ENCODE measurements at regions not wholly inside any gene's neighbourhood (a gene's known extent, or its start where the extent isn't known, plus 50 kb on each side); places are given as distances from the start of the nearest gene placed in this dataset.

DNA sequence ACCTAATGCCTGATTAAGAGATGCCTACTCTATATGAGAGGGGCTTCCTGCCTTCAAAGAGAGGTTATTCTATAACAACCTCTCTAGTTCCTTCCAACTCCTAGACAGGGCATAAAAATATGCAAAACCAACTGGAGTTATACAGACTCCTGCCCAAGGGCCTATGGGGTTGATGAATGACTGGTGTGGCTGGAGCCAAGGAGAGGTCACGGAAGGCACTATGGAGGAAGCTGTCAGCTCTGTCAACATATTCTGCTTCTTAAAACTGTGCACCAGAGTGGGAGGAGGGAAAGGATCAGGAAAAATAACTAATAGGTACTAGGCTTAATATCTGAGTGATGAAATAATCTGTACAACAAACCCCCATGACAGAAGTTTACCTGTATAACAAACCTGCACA is 120.9 kb upstream of the CDC42EP3 start:
- 71% methylated on average over 1 of the region's 1 CpG for WGBS (ENCODE audit: insufficient coverage, low coverage, low lambda C conversion rate, missing lambda C conversion rate)
- H3K36me3 ChIP-seq = no peaks in the 10 kb centered on the region
- H3K9me3 ChIP-seq = no peaks in the 10 kb centered on the region
- ATAC-seq (no peak), DNase-seq (no peak)
- H3K27me3 ChIP-seq = no peaks in the 10 kb centered on the region
- TF ChIP-seq, protein P1, sequence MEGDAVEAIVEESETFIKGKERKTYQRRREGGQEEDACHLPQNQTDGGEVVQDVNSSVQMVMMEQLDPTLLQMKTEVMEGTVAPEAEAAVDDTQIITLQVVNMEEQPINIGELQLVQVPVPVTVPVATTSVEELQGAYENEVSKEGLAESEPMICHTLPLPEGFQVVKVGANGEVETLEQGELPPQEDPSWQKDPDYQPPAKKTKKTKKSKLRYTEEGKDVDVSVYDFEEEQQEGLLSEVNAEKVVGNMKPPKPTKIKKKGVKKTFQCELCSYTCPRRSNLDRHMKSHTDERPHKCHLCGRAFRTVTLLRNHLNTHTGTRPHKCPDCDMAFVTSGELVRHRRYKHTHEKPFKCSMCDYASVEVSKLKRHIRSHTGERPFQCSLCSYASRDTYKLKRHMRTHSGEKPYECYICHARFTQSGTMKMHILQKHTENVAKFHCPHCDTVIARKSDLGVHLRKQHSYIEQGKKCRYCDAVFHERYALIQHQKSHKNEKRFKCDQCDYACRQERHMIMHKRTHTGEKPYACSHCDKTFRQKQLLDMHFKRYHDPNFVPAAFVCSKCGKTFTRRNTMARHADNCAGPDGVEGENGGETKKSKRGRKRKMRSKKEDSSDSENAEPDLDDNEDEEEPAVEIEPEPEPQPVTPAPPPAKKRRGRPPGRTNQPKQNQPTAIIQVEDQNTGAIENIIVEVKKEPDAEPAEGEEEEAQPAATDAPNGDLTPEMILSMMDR (IDR thresholded peaks at IDR 0.05) = no peak
- intact Hi-C loops (cut with DNase I) = no loop called here
- H3K4me3 ChIP-seq = no peak overlapping the region
- H3K4me1 ChIP-seq = no peaks in the 10 kb centered on the region
- H3K27ac ChIP-seq = no peak overlapping the region

DNA sequence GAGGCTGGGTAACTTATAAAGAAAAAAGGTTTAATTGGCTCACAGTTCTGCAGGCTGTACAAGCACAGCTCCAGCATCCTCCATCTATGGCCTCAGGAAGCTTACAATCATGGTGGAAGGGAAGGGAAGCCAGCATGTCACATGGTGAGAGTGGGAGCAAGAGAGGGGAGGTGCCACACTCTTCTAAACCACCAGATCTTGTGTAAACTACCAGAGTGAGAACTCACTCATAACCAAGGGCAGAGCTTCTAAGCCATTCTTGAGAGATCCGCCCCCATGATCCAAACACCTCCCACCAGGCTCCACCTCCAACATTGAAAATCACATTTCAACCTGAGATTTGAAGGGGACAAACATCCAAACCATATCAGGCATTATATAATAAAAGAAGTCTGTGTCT is 121.6 kb upstream of the CDC42EP3 start:
- intact Hi-C loops (cut with DNase I) = no loop called here
- no peak for TF ChIP-seq POLR2A (IDR thresholded peaks at IDR 0.05)
- TF ChIP-seq, protein P1 (IDR thresholded peaks at IDR 0.05) = no peak
- DNase-seq (no peak), ATAC-seq (no peak)
- WGBS (ENCODE audit: insufficient coverage, low coverage, low lambda C conversion rate, missing lambda C conversion rate) = 78% methylated on average over 1 of the region's 1 CpG
- no peak overlapping the region for H3K27ac ChIP-seq
- H3K36me3 ChIP-seq = no peaks in the 10 kb centered on the region
- no peak overlapping the region for H3K4me3 ChIP-seq
- H3K27me3 ChIP-seq = no peaks in the 10 kb centered on the region
- H3K4me1 ChIP-seq = no peaks in the 10 kb centered on the region
- no peaks in the 10 kb centered on the region for H3K9me3 ChIP-seq

DNA sequence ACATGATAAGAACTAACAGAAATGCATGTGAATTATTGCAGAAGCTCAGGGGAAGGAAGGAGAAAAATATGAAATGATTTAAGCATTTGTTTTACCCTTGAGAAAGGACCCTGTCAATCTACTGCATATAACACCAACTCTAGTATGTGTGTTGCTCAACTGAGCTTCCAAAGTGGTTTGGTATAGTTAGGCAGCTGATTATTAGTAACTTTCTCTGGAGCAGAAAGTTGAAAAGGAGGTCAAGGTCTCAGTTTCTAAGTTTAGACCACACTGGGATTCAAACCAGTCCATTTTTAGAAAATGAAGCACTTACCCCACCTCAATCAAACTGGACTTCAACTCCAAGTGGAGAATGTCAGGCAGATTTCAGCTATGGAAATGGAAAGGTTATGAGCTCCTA is 123.3 kb upstream of the CDC42EP3 start:
- no peaks in the 10 kb centered on the region for H3K36me3 ChIP-seq
- H3K4me1 ChIP-seq = no peaks in the 10 kb centered on the region
- H3K27me3 ChIP-seq = no peaks in the 10 kb centered on the region
- no peak for DNase-seq
- no peak for TF ChIP-seq POLR2A (IDR thresholded peaks at IDR 0.05)
- TF ChIP-seq, protein P1 (IDR thresholded peaks at IDR 0.05) = no peak
- intact Hi-C loops (cut with DNase I) = no loop called here
- no peaks in the 10 kb centered on the region for H3K9me3 ChIP-seq
- no peak overlapping the region for H3K27ac ChIP-seq
- no peak overlapping the region for H3K4me3 ChIP-seq
- ATAC-seq = no peak

DNA sequence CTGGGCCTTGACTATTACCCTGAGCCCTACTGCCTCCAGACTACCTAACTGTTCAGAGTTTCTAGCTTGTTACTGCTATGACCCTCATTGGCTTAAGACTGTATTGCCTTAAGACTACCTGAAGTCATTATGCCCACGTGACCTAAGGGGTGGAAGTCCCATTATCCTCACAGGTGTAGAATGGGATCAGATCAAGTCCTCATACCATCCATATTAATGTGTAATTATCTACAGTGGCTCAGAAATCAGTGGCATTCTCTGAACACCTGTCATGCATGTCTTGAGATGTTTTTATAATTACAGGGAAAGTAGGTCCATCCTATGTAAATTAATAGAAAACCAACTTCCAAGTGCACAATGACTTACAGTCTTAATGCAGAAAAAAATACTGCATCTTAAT is 124.0 kb upstream of the CDC42EP3 start:
- DNase-seq = no peak
- Histone ChIP-seq H3K4me3 (no peak overlapping the region), H3K27ac (no peak overlapping the region), H3K27me3 (no peaks in the 10 kb centered on the region), H3K9me3 (no peaks in the 10 kb centered on the region), H3K4me1 (no peaks in the 10 kb centered on the region), H3K36me3 (no peaks in the 10 kb centered on the region)
- ATAC-seq = no peak
- intact Hi-C loops (cut with DNase I) = no loop called here
- WGBS (ENCODE audit: insufficient coverage, low coverage, low lambda C conversion rate, missing lambda C conversion rate) = 80% methylated on average over 1 of the region's 1 CpG
- TF ChIP-seq, protein P1 (IDR thresholded peaks at IDR 0.05) = no peak
- no peak for TF ChIP-seq POLR2A (IDR thresholded peaks at IDR 0.05)

DNA sequence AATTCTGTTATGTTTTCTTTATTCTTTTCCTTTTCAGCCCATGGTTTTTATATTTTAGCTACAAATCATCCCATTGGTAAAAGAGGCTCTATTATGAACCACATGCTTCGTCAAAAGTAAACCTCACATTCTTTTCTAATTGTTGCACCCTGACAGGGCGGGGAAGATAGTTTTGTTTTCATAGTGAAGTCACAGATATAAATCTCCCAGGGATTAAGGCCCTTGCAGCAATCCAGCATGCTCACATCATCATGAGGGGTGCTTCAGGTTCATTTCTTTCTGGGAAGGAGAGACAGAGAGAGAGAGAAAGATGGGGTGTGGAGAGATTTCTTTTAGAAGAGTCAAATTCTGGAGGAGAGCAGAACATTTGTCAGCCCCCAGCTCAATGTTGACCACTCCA is 124.5 kb upstream of the CDC42EP3 start:
- H3K9me3 ChIP-seq = no peaks in the 10 kb centered on the region
- H3K4me1 ChIP-seq = no peaks in the 10 kb centered on the region
- ATAC-seq = no peak
- DNase-seq = no peak
- no peak overlapping the region for H3K4me3 ChIP-seq
- H3K27me3 ChIP-seq = no peaks in the 10 kb centered on the region
- TF ChIP-seq, protein P1 (IDR thresholded peaks at IDR 0.05) = no peak
- no peak for TF ChIP-seq POLR2A (IDR thresholded peaks at IDR 0.05)
- intact Hi-C loops (cut with DNase I) = no loop called here
- WGBS (ENCODE audit: insufficient coverage, low coverage, low lambda C conversion rate, missing lambda C conversion rate) = 93% methylated on average over 2 of the region's 2 CpGs
- H3K36me3 ChIP-seq = no peaks in the 10 kb centered on the region
- no peak overlapping the region for H3K27ac ChIP-seq
